Osteoblast (primary cell): ENCODE measurements at regions not wholly inside any gene's neighbourhood (a gene's known extent, or its start where the extent isn't known, plus 50 kb on each side); places are given as distances from the start of the nearest gene placed in this dataset.

Experiments used
- DNase-seq: peaks from one replicate; pipeline ENCODE4 v3.0.0; 2011; ENCODE audit warnings: low spot score, mixed read lengths; ENCODE audit not compliant: insufficient read length; ENCODE audit errors: missing footprints
- H2AFZ ChIP-seq: 2 replicates; pipeline ENCODE4 v1.6.0; 2011; ENCODE audit warnings: mild to moderate bottlenecking, low read length
- H3K27ac ChIP-seq: 2 replicates; pipeline ENCODE4 v1.5.1; 2011; ENCODE audit warnings: mild to moderate bottlenecking, low read depth, low read length, moderate library complexity
- H3K27me3 ChIP-seq: 2 replicates; pipeline ENCODE4 v1.6.0; 2012; ENCODE audit warnings: mild to moderate bottlenecking, control low read depth, inconsistent platforms, low read length, moderate library complexity; ENCODE audit not compliant: insufficient read depth
- H3K36me3 ChIP-seq: 2 replicates; pipeline ENCODE4 v1.5.1; 2011; ENCODE audit warnings: mild to moderate bottlenecking, low read length, control low read depth, moderate library complexity; ENCODE audit not compliant: insufficient read depth
- H3K4me1 ChIP-seq: 2 replicates; pipeline ENCODE4 v1.5.1; 2011; ENCODE audit warnings: mild to moderate bottlenecking, low read length, control low read depth, moderate library complexity; ENCODE audit not compliant: insufficient read depth
- H3K4me2 ChIP-seq: 2 replicates; pipeline ENCODE4 v1.6.0; 2011; ENCODE audit warnings: mild to moderate bottlenecking, low read length; ENCODE audit not compliant: insufficient read depth
- H3K4me3 ChIP-seq: fragments of 200-600 bp; sonication (generic); 3 replicates; pipeline ENCODE4 v1.5.1; 2012; ENCODE audit warnings: mild to moderate bottlenecking, low read length, inconsistent platforms; ENCODE audit not compliant: insufficient read depth
- H3K79me2 ChIP-seq: 2 replicates; pipeline ENCODE4 v1.6.0; 2012; ENCODE audit warnings: mild to moderate bottlenecking, low read length, control low read depth, inconsistent platforms; ENCODE audit not compliant: insufficient read depth
- H3K9me3 ChIP-seq: 2 replicates; pipeline ENCODE4 v1.5.1; 2011; ENCODE audit warnings: low read depth, low read length, control low read depth
- H4K20me1 ChIP-seq: 2 replicates; pipeline ENCODE4 v1.6.0; 2012; ENCODE audit warnings: mild to moderate bottlenecking, low read length, control low read depth; ENCODE audit not compliant: insufficient read depth
- TF ChIP-seq, protein P1 (sequence below): IDR thresholded peaks from 2 replicates; pipeline ENCODE4 v1.5.1; 2011; ENCODE audit warnings: mild to moderate bottlenecking, low read depth, low read length, moderate library complexity; ENCODE audit errors: extremely low read depth

- no peaks in the 10 kb centered on the region for H3K79me2 ChIP-seq
- TF ChIP-seq, protein P1, sequence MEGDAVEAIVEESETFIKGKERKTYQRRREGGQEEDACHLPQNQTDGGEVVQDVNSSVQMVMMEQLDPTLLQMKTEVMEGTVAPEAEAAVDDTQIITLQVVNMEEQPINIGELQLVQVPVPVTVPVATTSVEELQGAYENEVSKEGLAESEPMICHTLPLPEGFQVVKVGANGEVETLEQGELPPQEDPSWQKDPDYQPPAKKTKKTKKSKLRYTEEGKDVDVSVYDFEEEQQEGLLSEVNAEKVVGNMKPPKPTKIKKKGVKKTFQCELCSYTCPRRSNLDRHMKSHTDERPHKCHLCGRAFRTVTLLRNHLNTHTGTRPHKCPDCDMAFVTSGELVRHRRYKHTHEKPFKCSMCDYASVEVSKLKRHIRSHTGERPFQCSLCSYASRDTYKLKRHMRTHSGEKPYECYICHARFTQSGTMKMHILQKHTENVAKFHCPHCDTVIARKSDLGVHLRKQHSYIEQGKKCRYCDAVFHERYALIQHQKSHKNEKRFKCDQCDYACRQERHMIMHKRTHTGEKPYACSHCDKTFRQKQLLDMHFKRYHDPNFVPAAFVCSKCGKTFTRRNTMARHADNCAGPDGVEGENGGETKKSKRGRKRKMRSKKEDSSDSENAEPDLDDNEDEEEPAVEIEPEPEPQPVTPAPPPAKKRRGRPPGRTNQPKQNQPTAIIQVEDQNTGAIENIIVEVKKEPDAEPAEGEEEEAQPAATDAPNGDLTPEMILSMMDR, result no peak
Measured at GRCh38 chr22:47976219-47976618, 1213.8 kb downstream of the TBC1D22A start.

DNA sequence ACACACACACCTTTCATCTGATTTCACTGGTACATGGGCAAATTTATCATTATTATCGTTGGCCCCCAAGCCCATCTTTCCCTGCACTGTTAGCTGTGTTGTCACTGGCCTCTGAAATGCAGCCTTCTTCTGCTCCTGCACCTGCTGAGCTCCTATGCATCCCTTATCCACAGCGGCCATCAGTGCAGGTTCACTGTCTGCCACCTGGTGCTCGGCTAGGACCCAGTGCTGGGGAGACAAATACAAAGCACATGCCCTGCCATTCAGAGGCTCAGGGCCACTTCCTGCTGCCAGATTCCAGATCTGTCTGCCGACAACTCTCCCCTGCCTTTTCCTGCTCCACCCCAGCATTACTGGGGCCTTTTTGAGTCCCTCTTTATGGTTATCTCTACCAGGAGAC lies 1205.4 kb downstream of the TBC1D22A start:
- TF ChIP-seq, protein P1, result no peak
- H3K36me3 ChIP-seq, result no peaks in the 10 kb centered on the region
- H2AFZ ChIP-seq, result no peak overlapping the region
- peaks cover 6% of the 10 kb centered on the region for H3K9me3 ChIP-seq
- no peak overlapping the region for H3K4me2 ChIP-seq
- H3K4me1 ChIP-seq, result no peaks in the 10 kb centered on the region
- H3K4me3 ChIP-seq, result no peak overlapping the region
- no peak overlapping the region for H3K27ac ChIP-seq
- no peaks in the 10 kb centered on the region for H4K20me1 ChIP-seq
- no peak for DNase-seq
- H3K27me3 ChIP-seq, result no peaks in the 10 kb centered on the region
- no peaks in the 10 kb centered on the region for H3K79me2 ChIP-seq

More at GRCh38 chr22:47976219-47976618, 1213.8 kb downstream of the TBC1D22A start:
- Histone ChIP-seq H3K36me3 (no peaks in the 10 kb centered on the region), H3K27me3 (no peaks in the 10 kb centered on the region), H2AFZ (no peak overlapping the region), H3K9me3 (peaks cover 6% of the 10 kb centered on the region), H3K27ac (no peak overlapping the region), H3K4me1 (no peaks in the 10 kb centered on the region), H3K4me2 (no peak overlapping the region), H4K20me1 (no peaks in the 10 kb centered on the region), H3K4me3 (no peak overlapping the region)
- no peak for DNase-seq

DNA sequence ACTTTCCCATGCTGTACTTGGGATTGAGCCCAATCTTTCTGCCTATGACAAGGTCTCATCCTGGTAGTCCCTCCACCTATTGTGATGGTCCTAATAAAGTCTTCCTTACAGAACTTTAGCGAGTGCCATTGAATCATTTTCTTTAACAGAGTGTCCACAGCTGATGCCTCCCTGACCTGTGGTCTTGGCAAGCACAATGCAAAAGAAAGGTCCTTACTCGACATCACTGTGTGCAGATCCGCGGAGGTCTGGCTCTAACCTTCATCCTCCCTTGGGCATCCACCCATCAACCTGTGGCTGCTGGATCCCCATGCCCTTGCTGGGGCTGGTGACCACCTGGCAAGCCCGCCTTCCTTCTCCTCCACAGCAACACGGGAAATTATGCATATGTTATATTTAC lies 1203.9 kb downstream of the TBC1D22A start:
- H3K4me3 ChIP-seq, result no peak overlapping the region
- TF ChIP-seq, protein P1, result no peak

GRCh38 chr22:47965896-47966295 lies 1203.4 kb downstream of the TBC1D22A start:
- no peaks in the 10 kb centered on the region for H3K36me3 ChIP-seq
- no peak overlapping the region for H3K4me3 ChIP-seq
- no peak for DNase-seq
- H3K27ac ChIP-seq, result no peak overlapping the region
- H2AFZ ChIP-seq, result no peak overlapping the region
- H3K27me3 ChIP-seq, result no peaks in the 10 kb centered on the region
- no peaks in the 10 kb centered on the region for H4K20me1 ChIP-seq
- H3K9me3 ChIP-seq, result peaks cover 6% of the 10 kb centered on the region
- no peaks in the 10 kb centered on the region for H3K4me1 ChIP-seq
- TF ChIP-seq, protein P1, result no peak
- no peaks in the 10 kb centered on the region for H3K79me2 ChIP-seq
- no peak overlapping the region for H3K4me2 ChIP-seq

More for the DNA sequence above, 1203.9 kb downstream of the TBC1D22A start:
- DNase-seq, result no peak
- no peak overlapping the region for H3K4me2 ChIP-seq
- H3K4me1 ChIP-seq, result no peaks in the 10 kb centered on the region
- no peaks in the 10 kb centered on the region for H3K79me2 ChIP-seq
- peaks cover 6% of the 10 kb centered on the region for H3K9me3 ChIP-seq
- H4K20me1 ChIP-seq, result no peaks in the 10 kb centered on the region
- H2AFZ ChIP-seq, result no peak overlapping the region
- H3K27me3 ChIP-seq, result no peaks in the 10 kb centered on the region
- H3K36me3 ChIP-seq, result no peaks in the 10 kb centered on the region
- H3K27ac ChIP-seq, result no peak overlapping the region
